ENCODE measurements at regions not wholly inside any gene's neighbourhood (a gene's known extent, or its start where the extent isn't known, plus 50 kb on each side); places are given as distances from the start of the nearest gene placed in this dataset.
A peak's percentile ranks its signal among the peaks of the same experiment; 100 is the strongest.

DNA sequence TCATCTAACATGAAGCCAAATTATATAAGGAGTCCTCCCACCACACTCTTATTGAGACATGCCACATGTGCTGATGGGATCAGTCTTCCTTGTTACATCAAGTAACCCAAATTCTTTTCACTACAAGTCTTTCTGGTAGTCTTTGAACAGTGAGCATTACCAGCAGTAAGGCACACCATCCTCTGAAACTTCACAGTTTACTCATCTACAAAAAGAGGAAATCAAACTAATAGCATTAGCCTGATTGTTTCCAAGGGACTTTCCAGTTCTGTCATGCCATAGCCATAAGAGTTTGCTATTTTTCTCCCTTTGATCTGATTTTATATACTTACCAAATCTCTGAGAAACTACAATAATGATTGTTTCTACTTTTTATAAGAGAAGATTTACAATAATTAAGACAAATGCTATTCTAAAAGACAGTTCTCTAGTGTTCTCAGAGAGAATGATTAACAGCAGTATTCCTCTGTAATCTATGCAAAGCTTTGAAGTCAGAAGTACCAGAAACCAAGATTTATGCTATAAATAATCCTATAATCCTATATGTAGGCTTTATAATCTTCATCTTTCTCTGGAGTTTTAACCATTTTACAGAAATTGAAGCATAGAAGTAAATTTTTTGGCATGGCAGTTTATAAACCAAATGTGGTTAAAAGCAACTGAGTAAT lies 166.2 kb upstream of the ACO1 start:
- DNase-seq: no peak

- no peak for DNase-seq
Observed at GRCh38 chr9:32220750-32221149, 163.7 kb upstream of the ACO1 start.

GRCh38 chr9:32234451-32234850 lies 150.0 kb upstream of the ACO1 start:
- no peak for DNase-seq

- no peak for DNase-seq
Observed at GRCh38 chr9:32247168-32247567, 137.3 kb upstream of the ACO1 start.

DNA sequence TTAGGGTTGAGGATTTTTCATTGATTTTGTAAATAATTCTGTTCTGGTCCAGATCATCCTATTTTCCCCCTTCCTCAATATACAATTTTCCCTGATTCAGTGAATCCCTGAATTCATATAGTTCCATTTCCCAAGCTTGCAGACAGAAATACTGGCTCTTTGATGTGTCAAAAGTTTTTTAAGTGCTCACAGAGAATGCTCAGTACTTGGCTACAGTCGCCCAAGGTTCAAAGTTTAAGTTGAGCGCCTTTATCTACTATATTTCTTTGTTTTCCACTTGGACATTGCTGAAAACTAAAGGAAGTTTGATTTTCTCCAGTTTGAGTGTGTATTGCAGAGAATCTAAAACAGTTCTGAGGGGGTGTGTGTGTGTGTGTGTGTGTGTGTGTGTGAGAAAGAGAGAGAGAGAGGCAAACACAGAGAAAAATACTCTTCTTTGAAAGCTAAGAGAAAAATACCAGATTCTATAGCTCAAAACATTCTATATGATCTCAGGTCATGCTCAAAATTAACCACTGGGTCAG lies 136.2 kb upstream of the ACO1 start:
- DNase-seq: no peak

DNA sequence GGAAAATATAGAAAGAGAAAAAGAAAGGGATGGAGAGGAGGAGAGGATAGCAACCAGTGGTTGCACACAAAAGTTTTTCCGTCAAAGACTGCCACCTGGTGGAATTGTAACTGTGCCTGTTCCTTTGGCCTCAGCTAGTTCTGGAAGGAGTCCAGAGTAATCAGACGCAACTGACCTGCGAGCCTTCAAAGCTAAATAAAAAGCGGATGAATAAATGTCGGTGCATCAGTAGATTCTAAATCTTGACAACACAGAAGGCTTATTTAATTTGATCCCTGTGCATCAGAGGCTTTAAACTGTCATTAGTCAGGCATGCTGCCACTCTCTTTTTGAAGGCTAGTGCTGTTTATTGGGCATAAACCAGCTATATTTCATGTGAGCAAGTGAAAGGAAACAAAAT lies 132.9 kb upstream of the ACO1 start:
- peak; percentile 80 for DNase-seq

DNA sequence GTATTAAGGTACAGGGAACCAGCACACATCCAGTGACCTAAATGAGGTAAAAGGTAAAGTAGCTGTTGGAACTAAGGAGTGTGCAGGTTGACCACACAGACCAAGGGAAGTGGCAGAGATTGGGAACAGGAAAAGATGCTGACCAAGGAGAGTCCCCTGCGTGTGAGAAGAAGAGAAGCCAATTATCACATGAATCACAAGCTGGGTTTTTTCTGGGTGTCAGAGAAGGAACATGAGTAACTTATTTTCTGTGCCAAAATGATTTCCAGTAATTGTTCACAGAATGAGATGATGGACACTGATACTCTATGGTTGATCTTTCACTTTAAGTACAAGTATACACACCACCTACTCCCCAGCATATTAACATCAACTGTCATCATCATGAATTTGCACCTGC lies 130.7 kb upstream of the ACO1 start:
- DNase-seq: no peak

GRCh38 chr9:32255026-32255425 lies 129.4 kb upstream of the ACO1 start:
- no peak for DNase-seq

DNA sequence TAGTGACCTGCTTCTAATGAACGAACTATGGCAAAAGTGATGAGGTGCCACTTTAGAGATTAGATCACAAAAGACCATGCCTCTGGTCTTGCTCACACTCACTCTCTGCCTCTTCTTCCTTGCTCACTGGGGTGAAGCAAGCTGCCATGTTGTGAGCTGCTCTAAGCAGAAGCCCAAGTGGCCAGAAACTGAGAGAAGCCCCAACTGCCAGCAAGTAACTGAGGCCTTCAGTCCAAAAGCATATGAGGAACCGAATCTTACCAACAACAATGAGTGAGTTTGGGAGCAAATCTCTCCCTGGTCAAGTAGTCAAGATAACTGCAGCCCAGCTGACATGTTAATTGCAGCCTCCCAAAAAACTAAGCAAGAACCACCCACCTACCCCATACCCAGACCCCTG lies 126.0 kb upstream of the ACO1 start:
- DNase-seq: no peak

GRCh38 chr9:32260151-32260862 lies 124.1 kb upstream of the ACO1 start:
- no peak for DNase-seq

DNA sequence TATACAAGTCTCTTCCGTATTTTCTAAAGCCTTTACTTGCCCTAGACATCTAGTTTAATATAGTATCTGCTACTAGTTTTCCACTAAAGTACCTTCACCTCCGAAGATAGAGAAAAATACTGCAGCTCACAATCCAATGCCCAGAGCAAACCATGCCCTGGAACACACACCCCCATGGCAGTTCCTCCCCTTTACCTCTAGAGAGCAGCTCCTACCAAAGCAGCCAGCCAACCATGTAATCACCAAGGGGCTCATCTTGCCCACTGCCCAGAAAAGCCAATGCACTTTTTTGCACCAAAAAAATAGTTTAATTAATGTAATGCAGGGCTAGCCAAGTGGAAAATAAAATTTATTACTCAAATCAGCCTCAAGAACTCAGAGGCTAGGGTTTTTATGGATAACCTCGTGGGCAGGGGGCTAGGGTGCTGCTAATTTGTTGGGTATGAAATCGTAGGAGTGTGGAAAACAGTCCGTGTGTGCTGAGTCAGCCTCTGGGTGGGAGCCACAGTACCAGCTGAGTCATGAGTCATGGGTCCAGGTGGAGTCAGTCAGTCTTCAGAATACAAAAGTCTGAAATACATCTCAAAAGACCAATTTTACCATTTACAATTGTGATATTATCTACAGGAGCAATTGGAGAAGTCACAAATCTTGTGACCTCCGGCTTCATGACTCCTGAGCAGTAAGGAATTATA lies 120.1 kb upstream of the ACO1 start:
- no peak for DNase-seq

GRCh38 chr9:32265037-32265436 lies 119.4 kb upstream of the ACO1 start:
- DNase-seq: no peak

GRCh38 chr9:32278991-32279390 lies 105.5 kb upstream of the ACO1 start:
- DNase-seq: no peak

GRCh38 chr9:32289756-32290155 lies 94.7 kb upstream of the ACO1 start:
- no peak for DNase-seq

- DNase-seq: no peak
Observed at GRCh38 chr9:32291370-32291769, 93.1 kb upstream of the ACO1 start.

DNA sequence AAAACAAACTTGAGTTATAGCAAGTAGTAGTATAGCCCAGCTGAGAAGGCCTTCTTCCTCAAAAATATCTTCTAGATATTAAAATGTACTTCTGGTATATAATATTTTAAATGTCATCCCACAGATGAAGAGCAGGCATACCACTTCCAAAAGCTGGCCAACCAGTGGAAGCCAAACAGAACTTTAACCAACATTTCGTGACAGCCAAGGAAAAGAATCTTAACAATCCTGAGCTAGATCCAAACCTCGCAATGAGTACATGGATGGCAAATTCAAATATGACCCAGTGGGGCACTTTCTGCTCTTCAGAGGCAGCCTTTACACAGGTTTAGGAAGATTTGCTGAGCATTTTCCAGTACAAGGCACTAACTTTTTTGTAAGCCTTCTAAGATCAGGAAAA lies 91.8 kb upstream of the ACO1 start:
- no peak for DNase-seq

DNA sequence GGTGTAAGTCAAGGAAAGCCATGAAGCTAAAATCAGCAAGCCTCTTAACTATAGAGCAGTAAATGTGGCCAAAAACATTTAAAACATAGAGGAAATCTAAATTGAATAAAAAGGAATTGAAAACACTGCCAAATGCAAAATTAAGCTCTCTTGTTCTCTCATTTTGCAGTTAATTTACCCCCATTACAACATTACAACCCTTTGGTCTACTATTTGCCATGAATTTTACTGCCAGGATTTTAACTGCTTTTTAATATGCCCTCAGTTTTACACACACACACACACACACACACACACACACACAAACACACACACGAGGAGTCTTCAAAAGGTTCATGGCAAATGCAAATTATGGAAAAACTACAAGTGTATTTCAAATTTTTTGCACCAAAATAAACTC lies 91.4 kb upstream of the ACO1 start:
- DNase-seq: no peak

- DNase-seq: no peak
Observed at GRCh38 chr9:32294106-32294505, 90.3 kb upstream of the ACO1 start.

- DNase-seq: no peak
Observed at GRCh38 chr9:32300373-32300772, 84.1 kb upstream of the ACO1 start.

DNA sequence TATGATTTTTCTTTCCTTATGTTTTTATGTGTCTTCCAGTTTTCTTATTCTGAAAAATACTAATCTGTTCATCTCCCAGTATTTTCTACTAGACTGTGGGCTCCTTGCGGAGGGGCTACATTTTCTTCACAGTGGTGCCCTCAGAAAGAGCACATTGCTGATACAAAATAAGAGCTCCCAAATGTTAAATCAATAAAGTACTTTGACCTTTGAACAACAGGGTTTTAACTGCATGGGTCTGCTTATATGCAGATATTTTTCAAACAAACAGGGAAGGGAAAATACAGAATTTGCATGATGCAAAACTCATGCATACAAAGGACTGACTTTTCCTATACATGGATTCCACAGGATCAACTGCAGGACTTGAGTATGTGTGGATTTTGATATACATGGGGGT lies 79.9 kb upstream of the ACO1 start:
- no peak for DNase-seq

DNA sequence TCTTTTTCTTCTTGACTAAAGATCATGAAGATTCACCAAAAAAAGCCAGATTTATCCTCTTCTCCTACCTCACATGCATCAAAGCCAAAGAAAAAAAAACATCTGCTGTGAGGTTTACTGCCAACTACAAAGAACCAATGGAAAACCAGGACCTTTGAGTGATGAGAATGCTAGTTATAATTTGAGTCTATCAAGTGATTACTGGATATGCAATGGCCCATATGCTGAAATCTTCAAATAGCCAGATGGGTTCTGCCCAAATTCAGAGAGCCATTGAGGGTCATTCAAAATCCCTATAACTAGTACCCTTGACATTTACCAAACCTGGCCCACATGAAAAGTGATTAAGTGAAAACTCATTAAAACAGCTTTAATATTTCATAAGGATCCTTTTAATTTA lies 78.4 kb upstream of the ACO1 start:
- no peak for DNase-seq

DNA sequence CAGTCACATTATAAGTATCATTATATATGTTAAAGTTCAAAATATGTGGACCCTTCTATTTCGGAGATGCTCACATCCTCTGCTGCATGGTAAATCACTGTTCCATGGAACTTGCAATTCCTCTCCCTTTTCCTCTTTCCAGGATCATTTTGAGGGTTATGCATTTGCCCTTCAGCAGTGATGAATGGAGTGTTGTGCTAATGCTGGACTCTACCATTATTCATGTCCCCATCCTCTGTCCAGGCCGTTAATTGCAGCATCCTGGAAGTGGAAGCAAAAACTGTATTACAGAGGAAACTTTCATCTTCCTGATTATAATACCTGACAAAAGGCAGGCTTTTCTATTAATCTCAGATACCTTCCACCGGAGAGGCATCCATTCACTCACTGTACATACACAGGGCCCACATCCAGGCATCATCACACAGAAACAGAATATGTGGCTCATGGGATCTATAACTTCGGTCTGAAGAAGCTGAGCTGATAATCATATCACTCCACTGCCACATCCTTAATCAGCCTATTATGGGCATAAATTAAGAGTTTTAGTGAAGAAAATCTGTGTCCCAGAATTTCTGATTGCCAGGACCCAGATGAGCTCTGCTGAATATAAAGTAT lies 65.0 kb upstream of the ACO1 start:
- DNase-seq: no peak

- no peak for DNase-seq
Observed at GRCh38 chr9:32322622-32323021, 61.8 kb upstream of the ACO1 start.

- DNase-seq: peak; percentile 56
Observed at GRCh38 chr9:32326146-32326545, 58.3 kb upstream of the ACO1 start.
